MG63 (cell line): ENCODE measurements at regions not wholly inside any gene's neighbourhood (a gene's known extent, or its start where the extent isn't known, plus 50 kb on each side); places are given as distances from the start of the nearest gene placed in this dataset.
"Not testable (repeated sequence)": the region's sequence is repeated elsewhere in the genome, so short reads cannot be mapped to it uniquely, and the experiment has no call there.

Experiments
- DNase-seq: peaks from one replicate; pipeline ENCODE4 v3.0.0-alpha.2; 2020
- H3K27me3 ChIP-seq: fragments of 250-450 bp; sonication (Bioruptor Pico); 2 replicates; pipeline ENCODE4 v1.5.1; 2020; ENCODE audit warnings: mild to moderate bottlenecking, moderate library complexity
- H3K36me3 ChIP-seq: fragments of 250-450 bp; sonication (Bioruptor Pico); 2 replicates; pipeline ENCODE4 v1.5.1; 2020; ENCODE audit warnings: mild to moderate bottlenecking, moderate library complexity
- H3K4me3 ChIP-seq: fragments of 250-450 bp; sonication (Bioruptor Pico); 2 replicates; pipeline ENCODE4 v1.5.1; 2020; ENCODE audit warnings: mild to moderate bottlenecking, moderate library complexity
- H3K9me3 ChIP-seq: fragments of 250-450 bp; sonication (Bioruptor Pico); 2 replicates; pipeline ENCODE4 v1.5.1; 2020; ENCODE audit warnings: mild to moderate bottlenecking, moderate library complexity

DNA sequence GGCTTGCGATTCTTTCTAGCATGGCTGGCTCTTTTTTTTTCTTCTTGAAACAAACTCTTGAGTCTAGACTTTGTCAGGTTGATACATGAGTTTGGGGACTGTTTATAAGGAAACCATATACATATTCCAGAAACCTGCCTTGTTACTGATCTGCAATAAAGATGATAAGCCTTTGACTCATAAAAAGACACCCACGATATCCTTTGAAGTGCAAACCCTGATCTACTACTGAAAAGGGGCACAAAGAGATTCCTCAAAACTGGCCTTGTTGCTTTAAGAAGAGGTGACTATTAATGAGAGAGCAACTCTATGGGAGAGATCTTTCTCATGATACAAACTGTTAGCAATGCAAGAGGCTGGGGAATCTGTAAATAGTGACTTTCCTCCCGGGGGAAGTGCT is 247.1 kb downstream of the ANKRD30B start:
- not testable (repeated sequence) for H3K27me3 ChIP-seq, H3K9me3 ChIP-seq, H3K4me3 ChIP-seq, H3K36me3 ChIP-seq, DNase-seq

DNA sequence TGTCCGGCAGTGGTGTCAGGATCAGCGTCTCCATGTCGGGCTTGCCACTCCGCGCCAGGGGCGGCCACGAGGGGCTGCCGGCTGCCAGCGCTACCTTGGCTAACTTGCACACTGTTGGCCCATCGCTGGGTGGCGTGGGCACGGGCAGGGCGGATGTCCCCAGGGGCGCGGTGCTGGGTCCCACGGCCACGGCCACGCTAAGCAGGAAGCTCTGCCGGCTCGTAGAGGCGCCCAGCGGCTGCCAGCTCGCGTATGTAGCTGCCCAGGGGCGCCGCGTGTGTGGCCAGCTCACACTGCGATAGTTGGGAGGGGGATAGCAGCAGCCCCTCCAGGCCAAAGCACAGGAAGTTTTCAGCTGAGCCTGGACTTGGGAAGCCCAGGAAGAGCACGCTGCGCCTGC is 249.4 kb downstream of the ANKRD30B start:
- DNase-seq = no peak
- Histone ChIP-seq H3K9me3 (no peaks in the 10 kb centered on the region), H3K36me3 (no peaks in the 10 kb centered on the region), H3K4me3 (no peak overlapping the region), H3K27me3 (no peaks in the 10 kb centered on the region)

DNA sequence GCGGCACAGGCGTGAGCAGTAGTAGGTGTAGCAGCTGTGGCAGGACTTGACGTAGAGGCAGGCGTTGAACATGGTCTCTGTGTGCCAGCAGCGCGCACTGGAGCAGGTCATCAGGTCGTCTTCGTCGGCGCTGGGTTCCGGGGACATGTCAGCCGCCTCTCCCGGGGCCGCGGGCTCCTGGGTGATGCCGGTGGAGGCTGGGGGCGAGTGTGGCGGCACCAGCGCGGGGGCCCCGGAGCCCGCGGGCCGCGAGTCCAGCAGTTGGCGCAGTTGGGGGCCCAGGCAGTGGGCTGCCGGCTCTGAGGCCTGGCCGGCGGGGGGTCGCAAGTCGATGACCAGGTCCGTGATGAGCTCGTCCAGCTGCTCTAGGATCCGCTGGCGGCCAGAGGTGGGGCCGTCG is 249.9 kb downstream of the ANKRD30B start:
- not testable (repeated sequence) for DNase-seq, H3K9me3 ChIP-seq, H3K27me3 ChIP-seq, H3K36me3 ChIP-seq, H3K4me3 ChIP-seq

DNA sequence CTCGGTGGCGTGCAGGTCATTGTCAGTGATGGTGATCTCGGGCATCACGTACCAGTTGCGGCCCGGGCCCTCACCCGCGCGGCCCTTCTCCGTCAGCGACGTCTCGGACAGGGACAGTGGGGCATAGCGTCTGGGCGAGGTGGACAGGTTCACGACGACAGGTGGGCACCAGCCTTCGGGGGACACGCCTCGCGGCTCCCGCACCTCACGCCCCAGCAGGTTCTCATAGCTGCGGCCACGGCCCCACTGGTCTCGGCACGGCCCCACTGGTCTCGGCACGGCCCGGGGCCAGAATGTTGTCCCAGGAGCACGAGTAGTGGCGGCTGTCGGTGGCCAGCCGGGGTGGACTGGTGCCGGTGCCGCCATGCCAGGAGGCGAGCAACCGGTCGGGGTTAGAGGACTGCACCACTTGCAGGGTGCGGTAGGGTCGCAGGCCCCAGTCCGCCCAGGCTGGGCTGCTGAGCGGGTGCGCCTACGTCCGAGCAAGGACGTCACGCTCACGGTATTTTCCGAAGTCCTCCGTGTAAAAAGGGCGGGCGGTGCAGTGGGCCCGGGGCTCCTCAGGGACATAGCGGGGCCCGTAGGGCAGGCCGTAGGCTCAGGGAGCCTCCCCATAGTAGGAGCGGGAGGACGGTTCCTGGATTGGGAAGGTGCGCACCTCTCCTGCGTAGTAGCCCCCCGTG is 250.5 kb downstream of the ANKRD30B start:
- DNase-seq, H3K4me3 ChIP-seq, H3K9me3 ChIP-seq, H3K36me3 ChIP-seq, H3K27me3 ChIP-seq: not testable (repeated sequence)

DNA sequence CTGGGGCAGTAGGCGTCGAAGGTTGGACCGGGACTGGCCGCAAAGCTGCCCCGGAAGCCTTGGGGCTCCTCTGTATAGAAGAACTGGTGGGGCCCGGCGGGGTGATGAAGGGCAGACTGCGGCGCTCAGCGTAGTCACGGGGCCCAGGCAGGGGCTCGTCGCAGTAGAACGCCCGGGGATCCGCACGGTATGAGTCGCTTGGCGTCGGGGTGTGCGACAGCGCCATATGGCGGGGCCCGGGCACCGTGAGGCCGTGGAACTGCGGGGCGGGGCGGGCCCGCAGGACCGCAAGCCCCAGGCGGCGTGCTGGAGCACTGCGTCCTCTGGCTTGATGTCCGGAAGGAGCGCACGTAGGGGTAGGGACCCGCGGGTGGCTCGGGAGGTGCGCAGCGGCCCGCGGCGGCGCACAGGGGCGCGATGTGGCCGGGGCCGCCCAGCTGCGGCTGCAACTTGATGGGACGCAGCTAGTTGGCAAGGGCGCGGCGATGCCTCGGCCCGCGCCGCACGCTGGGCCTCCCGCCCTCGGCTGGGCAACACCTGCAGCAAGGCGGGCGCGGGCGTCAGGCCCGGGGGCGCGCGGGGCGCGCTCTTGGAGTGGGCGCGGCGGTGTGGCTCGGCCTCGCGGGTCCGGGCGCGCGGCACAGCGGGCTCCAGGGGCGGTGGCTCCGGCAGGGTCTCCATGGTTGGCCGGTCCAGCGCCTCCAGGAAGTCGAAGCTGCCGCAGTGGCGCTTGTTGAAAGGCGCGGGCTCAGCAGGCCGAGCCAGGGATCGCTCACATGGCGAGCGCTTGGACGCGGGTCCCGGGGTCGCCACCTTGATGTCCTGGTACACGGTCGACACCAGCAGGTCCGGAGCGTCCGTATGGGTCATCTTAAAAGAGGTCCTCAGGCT is 251.4 kb downstream of the ANKRD30B start:
- Histone ChIP-seq H3K36me3 (no peaks in the 10 kb centered on the region), H3K4me3 (no peak overlapping the region), H3K9me3 (no peaks in the 10 kb centered on the region), H3K27me3 (no peaks in the 10 kb centered on the region)
- DNase-seq = no peak

DNA sequence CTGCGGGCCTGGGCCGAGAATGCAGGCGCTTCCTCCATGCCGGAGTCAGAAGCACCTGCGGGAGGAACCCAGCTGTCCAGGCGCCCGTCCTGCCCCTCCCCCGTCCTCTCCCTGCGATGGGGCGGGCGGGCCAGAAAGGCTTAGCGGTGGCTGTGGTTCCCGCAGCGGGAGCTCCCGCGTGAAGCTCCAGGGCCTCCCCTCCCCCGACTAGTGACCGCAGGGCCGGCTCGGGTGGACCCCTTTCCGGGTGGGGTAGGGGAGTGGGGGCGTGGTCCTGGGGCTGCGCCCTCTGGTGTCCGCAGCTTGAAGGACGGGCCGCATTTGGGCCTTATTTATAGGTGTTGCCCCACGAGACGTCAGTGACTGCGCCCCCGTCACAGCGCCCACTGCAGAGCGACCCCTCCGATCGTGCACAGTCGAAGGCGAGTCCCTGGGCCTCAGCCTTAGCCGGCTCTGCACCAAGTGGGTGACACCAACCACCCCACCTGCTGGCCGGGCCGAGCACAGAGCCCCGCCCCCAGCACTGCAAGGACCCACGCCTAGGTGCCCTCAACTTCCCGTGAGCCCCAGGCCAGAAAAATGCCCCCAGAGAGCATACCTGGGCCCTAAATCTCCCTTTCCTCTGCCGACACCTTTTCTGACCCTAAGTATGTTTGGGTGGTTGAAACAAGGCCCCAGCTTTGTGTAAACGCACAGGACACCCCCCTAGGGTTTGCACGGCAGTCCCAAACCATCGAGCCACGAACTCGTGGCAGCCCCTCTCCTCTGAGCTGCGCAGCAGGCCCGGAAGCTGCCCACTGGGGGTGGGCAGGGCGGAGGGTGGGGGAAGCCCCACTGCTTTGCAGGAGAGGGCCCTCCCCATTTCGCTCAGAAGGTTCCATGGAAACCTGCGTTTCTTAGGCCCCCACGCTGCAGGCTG is 252.4 kb downstream of the ANKRD30B start:
- not testable (repeated sequence) for H3K9me3 ChIP-seq, H3K4me3 ChIP-seq, DNase-seq, H3K36me3 ChIP-seq, H3K27me3 ChIP-seq

DNA sequence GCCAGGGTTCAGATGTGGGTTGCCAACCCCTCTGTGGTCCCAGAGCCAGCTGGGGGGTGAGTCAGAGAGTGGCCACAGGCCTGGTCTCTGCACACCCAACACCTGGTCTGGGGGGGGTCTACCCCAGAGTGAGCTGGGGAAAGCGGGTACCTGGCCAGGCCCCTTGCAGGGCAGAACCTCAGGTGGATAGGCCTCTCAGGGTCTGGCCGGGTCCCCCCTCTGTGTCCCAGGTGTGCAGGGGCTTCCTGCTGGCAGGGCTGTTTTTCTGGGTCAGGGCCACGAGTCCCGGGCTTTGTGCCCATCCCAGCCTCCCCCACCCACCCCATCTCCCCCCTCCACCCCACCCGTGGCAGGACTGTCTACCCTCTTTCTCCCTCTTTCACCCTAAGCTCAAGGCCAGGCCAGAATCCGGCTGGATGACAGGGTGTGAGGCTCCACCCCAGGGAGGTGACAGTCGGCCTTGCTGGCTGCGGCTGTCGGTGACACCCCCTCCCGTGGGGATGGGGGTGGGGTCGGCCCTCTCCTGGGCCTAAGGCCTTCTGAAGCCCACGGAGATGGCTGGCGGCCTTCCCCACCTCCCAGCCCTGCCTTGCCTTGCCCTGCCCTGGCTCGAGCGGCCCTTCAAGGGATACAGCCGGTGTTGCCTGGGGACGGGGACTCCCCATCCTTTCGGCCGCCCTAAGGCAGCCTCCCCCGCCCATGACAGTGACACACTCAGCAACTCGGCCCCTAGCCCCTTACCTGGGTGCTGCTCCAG is 253.2 kb downstream of the ANKRD30B start:
- H3K27me3 ChIP-seq, H3K36me3 ChIP-seq, H3K9me3 ChIP-seq, DNase-seq, H3K4me3 ChIP-seq: not testable (repeated sequence)

DNA sequence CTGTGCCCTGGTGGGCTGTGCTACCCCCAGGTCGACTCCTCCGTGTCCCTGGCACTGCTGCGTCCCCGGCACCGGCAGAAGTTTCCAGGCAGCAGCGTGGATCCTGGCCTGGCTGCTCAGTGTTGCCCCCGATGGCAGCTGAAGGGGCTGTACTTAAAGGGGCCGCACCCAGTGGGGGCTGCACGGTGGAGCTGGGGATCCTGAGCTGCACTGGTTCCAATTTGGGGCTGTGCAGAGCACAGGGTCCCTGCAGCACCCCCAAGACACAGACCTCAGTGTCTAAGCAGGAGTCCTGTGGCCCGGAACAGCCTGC is 253.8 kb downstream of the ANKRD30B start:
- DNase-seq, H3K36me3 ChIP-seq, H3K9me3 ChIP-seq, H3K27me3 ChIP-seq, H3K4me3 ChIP-seq: not testable (repeated sequence)

DNA sequence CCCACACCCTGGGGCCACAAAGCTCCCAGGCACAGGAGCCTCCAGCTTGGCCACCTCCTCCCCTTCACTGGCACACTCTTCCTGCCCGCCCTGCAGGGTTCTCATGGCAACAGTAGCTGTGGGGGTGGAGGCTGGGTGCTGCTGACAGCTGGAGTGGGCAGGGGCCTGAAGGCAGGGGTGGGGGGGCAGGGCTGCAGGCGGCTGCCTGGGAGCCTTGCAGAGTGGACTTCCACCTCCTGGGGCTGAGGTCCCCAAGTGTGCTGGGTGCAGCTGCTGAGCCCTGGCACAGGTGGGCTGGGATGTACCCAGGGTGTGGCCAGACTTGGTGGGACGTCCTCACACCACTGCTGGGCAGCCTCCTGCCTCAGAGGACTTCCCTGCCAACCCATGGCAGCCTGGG is 254.8 kb downstream of the ANKRD30B start:
- H3K9me3 ChIP-seq, H3K27me3 ChIP-seq, H3K4me3 ChIP-seq, H3K36me3 ChIP-seq, DNase-seq: not testable (repeated sequence)

DNA sequence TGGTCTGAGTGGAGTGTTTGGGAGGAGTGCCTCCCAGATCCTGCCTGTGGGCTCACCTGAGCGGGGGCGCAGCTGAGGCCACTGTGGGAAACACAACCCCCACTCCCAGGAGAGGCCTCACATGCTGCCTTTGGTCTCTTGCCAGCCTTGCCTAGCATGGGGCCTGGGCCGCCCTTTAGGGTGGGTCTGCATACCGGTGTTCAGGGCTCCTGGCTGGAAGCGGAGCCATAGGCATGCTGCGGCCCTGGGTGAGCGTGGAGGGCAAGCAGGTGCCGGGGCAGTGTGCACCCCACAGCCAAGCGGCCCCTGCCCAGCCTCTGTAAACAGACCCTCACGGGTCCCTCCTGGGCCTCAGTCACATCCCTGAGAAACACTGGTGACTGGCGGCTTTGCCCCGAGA is 255.3 kb downstream of the ANKRD30B start:
- not testable (repeated sequence) for H3K27me3 ChIP-seq, H3K4me3 ChIP-seq, H3K9me3 ChIP-seq, DNase-seq, H3K36me3 ChIP-seq

DNA sequence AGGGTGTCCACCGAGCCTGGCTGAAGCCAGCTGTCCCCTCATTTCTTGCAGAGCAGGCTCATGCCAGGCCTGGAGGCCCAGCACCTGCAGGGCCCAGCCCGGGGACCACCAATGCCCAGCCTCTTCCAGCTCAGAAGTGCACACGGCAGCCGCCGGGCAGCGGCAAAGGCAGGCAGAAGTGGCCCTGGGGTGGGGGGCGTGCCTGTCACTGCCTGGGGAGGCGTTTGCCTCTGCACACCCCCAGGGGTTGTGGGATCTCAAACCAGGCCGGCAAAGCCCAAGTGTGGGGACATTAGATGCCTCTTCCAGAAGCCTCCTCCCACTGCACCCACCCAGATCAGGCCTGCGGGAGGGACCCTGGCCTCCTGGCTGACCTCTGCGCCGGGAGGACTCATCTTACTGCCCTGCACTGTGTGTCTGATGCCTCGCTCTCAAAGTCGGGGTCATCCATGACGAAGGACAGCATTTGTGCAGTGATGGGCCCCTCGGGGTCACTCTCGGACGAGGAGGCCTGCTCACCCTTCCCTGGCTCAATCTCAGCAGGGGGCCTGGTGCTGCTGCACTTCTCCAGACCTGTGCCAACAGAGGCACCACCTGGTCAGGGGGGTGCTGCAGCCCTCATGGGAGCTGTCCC is 255.8 kb downstream of the ANKRD30B start:
- not testable (repeated sequence) for DNase-seq, H3K36me3 ChIP-seq, H3K9me3 ChIP-seq, H3K27me3 ChIP-seq, H3K4me3 ChIP-seq

DNA sequence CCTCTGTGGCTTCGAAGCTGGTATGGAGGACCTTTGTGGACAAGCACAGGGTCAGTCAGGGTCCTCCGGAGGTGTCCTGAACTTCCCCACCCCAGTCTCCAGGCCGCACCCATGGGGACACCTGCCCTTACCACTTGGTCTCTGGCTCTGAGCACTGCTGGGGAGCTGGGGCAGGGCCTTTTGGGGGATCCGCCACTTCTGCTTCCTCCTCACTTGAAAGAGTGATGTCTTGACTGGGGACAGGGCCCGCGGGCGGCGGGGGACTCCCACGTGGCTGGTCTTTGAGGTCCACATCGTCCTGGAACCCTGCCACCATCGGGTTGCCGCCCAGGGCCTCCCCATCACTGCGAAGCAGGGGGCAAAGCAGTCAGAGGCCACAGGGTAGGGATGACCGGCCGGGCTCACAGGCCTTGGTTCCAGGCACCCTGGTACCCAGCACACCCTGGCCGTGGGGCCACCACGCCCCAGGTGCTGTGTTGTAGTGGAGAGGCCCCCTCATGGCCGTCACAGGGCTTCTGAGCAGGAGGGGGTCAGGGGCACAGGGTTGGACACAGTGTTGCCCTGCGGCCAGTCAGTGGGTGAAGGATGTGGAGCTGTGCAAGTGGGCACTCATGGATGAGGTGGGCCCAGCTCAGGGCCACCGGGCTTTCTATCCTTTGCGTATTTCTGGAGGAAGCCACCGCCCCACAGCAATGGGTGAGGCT is 256.4 kb downstream of the ANKRD30B start:
- not testable (repeated sequence) for H3K27me3 ChIP-seq, H3K36me3 ChIP-seq, H3K4me3 ChIP-seq, H3K9me3 ChIP-seq, DNase-seq

DNA sequence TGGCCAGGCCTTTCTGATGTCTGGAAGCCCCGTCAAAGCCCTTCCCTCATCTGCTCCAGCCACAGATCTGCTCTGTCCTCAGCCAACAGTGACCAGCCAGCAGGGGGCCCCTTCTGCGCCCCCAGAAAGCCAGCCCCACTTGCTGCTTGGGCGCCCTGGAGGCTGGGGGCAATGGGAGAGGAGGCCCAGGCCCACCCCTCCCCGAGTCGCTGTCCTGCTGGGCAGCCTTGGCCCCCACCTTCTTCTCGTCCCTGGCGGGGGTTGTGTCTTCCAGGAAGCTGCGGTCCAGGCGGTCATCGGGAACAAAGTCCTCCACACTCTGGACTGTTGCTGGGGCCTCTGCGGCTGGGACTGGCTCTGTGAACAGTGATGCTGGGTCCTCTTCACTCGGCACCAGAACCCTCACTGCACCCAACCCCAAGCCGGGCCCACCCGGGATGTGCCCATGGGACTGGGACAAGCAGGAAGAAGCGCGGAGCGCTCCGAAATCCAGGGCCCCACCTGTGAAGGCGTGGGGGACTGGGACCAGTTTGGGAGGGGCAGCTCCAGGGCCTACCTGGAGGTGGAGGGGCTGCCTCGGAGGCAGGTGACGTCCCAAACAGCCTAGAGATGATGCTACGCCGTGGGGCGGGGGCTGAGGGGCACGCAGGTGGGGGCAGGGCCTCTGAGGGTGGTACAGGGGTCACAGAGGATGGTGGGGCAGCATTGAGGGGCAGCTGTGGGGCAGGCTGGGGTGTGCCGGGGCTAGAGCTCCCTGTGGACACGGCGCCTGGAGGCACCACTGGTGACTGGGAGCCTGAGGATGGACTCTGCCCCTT is 257.6 kb downstream of the ANKRD30B start:
- Histone ChIP-seq H3K36me3 (no peaks in the 10 kb centered on the region), H3K27me3 (no peaks in the 10 kb centered on the region), H3K4me3 (no peak overlapping the region), H3K9me3 (no peaks in the 10 kb centered on the region)
- no peak for DNase-seq

DNA sequence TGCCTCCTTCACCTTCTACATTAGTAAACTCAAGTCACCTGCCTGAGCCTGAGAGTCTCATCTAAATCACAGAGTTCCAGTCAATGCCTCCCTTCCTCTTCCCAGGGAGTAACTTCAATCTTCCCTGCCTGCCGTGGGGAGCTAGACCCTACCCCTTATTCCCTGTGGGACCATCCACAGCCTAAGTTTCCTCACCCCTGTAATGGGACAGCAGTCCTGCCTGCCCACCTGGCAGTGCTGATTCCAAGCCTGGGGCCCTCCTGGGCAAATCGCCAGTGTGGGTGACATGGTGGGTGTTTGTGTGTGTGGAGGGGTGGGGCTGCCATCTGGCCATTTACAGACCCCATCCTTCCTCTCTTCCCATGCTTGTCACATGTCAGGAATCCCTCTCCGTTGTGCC is 258.6 kb downstream of the ANKRD30B start:
- not testable (repeated sequence) for DNase-seq, H3K36me3 ChIP-seq, H3K27me3 ChIP-seq, H3K9me3 ChIP-seq, H3K4me3 ChIP-seq

DNA sequence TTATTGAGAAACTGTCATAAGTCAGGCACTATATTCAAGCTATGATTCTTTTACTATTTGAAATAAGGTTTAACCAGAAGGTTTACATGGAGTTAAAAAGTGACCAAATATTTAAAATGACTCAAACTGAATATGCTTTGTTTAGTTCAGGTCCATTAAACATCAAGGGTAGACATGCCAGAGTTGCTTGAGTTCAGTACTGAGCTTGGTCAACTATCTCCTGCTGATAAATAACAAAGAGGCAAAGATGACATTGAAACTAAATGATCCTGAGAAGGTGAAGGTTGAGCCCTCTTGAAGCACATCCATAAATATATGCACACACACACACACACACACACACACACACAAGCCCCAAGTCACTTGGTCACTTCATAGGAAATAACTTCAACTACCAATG is 278.1 kb downstream of the ANKRD30B start:
- H3K9me3 ChIP-seq, DNase-seq, H3K27me3 ChIP-seq, H3K36me3 ChIP-seq, H3K4me3 ChIP-seq: not testable (repeated sequence)
